ENCODE measurements at regions not wholly inside any gene's neighbourhood (a gene's known extent, or its start where the extent isn't known, plus 50 kb on each side); places are given as distances from the start of the nearest gene placed in this dataset.

DNA sequence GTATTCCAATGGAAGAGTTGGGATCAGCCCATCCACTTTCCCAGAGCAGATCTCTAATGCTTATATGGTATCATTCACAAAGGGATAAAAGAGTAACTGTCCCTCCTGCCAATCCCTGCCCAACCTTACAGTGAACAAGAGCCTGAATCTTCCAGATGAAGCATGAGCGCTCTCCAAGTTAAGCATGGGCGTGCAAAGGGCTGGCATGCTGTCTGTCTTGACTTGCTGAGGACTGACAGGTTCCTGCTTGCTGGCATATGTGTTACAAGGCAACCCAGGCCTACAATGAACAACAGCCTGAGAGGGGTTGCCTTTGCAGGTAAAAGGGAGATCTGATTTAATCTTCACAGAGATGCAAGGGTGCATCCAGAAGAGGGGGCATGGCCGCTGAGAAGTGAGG lies 155.6 kb upstream of the SOD1 start:
- H3K36me3 ChIP-seq, result no peaks in the 10 kb centered on the region
- no peak overlapping the region for H3K4me3 ChIP-seq (ENCODE audit: low read depth, low read length)
- DNase-seq, result no peak
- TF ChIP-seq, protein P1, sequence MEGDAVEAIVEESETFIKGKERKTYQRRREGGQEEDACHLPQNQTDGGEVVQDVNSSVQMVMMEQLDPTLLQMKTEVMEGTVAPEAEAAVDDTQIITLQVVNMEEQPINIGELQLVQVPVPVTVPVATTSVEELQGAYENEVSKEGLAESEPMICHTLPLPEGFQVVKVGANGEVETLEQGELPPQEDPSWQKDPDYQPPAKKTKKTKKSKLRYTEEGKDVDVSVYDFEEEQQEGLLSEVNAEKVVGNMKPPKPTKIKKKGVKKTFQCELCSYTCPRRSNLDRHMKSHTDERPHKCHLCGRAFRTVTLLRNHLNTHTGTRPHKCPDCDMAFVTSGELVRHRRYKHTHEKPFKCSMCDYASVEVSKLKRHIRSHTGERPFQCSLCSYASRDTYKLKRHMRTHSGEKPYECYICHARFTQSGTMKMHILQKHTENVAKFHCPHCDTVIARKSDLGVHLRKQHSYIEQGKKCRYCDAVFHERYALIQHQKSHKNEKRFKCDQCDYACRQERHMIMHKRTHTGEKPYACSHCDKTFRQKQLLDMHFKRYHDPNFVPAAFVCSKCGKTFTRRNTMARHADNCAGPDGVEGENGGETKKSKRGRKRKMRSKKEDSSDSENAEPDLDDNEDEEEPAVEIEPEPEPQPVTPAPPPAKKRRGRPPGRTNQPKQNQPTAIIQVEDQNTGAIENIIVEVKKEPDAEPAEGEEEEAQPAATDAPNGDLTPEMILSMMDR (IDR thresholded peaks at IDR 0.05; ENCODE audit: low read depth, low read length), result no peak
- H3K27me3 ChIP-seq, result no peaks in the 10 kb centered on the region
- H3K9me3 ChIP-seq, result no peaks in the 10 kb centered on the region
- no peaks in the 10 kb centered on the region for H3K4me1 ChIP-seq

DNA sequence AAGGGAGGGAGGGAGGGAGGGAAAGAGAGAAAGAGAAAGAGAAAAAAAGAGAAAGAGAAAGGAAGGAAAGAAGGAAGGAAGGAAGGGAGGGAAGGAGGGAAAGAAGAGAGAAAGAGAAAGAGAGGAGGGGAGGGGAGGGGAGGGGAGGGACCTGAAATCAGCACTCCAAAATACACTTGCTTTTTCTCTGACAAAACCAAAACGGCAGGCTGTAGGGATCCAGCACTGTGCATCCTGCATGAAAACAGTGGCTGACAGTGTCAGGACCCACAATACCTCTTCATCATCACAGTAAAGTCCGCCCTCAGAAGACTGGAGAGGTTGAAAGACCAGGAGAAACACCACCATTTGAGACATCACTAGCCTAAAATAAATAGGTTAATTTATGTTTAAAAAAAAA lies 156.0 kb upstream of the SOD1 start:
- H3K4me1 ChIP-seq, result no peaks in the 10 kb centered on the region
- no peak for DNase-seq
- no peaks in the 10 kb centered on the region for H3K36me3 ChIP-seq
- TF ChIP-seq, protein P1 (IDR thresholded peaks at IDR 0.05; ENCODE audit: low read depth, low read length), result no peak
- H3K4me3 ChIP-seq (ENCODE audit: low read depth, low read length), result no peak overlapping the region
- no peaks in the 10 kb centered on the region for H3K27me3 ChIP-seq
- no peaks in the 10 kb centered on the region for H3K9me3 ChIP-seq

DNA sequence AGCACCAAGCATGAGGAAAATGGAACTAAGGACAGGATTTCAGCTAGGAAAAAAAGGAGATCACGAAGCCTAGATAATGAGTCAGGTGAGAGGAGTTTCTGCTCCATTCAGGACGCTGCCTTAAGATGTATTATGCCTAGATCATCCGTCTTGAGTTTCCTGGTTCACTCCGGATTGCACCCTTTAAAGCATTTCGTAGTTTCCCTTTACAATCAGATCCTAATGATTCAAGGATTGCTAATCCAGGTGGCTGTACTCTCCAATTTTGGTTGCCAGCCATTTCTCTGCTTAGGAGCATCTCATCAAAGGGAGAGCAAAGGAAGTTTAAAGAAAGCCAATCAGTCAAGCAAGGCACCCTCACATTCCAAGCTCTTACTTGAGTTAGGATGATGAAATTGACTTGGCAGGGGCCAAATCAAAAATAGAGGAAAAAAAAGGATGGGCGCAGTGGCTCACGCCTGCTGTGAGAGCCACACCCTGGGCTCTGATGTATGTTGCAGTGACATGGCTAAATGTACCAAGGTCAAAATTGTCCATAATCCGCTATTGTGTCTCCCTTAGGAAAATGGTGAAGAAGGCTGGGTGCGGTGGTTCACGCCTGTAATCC lies 156.9 kb upstream of the SOD1 start:
- no peaks in the 10 kb centered on the region for H3K36me3 ChIP-seq
- no peaks in the 10 kb centered on the region for H3K4me1 ChIP-seq
- H3K4me3 ChIP-seq (ENCODE audit: low read depth, low read length), result no peak overlapping the region
- H3K9me3 ChIP-seq, result no peaks in the 10 kb centered on the region
- TF ChIP-seq, protein P1 (IDR thresholded peaks at IDR 0.05; ENCODE audit: low read depth, low read length), result no peak
- H3K27me3 ChIP-seq, result no peaks in the 10 kb centered on the region
- no peak for DNase-seq

DNA sequence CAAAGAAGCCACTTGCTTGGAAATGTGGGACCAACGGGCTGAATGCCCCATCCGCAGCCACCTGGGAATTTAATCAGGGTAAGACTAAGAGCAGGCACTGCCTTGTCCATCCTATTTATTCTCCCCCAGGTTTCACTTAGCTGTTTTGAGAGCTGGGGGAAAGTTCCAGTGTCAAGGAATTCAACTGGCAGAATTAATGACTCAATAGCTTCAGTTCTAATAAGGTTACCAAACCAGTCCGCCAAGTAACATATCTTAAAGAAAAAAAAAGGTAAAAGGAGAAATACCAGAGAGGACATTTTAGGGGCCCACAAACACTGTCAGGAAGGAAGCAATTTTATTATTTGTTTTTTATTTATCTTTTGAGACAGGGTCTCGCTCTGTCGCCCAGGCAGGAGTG lies 157.6 kb upstream of the SOD1 start:
- no peak for DNase-seq
- H3K4me3 ChIP-seq (ENCODE audit: low read depth, low read length), result no peak overlapping the region
- H3K36me3 ChIP-seq, result no peaks in the 10 kb centered on the region
- no peaks in the 10 kb centered on the region for H3K27me3 ChIP-seq
- H3K9me3 ChIP-seq, result no peaks in the 10 kb centered on the region
- TF ChIP-seq, protein P1 (IDR thresholded peaks at IDR 0.05; ENCODE audit: low read depth, low read length), result no peak
- no peaks in the 10 kb centered on the region for H3K4me1 ChIP-seq

DNA sequence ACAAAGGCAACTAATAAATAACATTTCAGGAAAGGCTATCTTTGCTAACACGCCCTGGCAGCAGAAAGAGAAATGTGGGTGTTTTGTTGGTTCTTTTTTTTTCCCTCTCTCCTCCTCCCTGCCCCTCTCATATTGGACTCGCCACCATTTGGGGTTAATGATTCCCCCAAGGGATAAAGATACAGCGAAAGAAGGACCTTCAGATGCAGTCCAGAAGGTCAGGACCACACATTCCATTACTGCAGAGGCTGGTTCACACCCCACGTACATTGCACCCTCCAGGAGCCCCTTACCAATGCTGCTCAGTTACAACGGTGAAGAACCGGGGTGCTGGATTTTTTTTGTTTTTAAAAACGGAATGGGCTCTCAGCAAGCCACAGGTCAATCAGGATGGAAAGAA lies 156.9 kb upstream of the TIAM1 start:
- no peak for DNase-seq
- no peak overlapping the region for H3K4me3 ChIP-seq (ENCODE audit: low read depth, low read length)
- no peaks in the 10 kb centered on the region for H3K27me3 ChIP-seq
- no peaks in the 10 kb centered on the region for H3K9me3 ChIP-seq
- H3K36me3 ChIP-seq, result no peaks in the 10 kb centered on the region
- TF ChIP-seq, protein P1 (IDR thresholded peaks at IDR 0.05; ENCODE audit: low read depth, low read length), result no peak
- no peaks in the 10 kb centered on the region for H3K4me1 ChIP-seq

DNA sequence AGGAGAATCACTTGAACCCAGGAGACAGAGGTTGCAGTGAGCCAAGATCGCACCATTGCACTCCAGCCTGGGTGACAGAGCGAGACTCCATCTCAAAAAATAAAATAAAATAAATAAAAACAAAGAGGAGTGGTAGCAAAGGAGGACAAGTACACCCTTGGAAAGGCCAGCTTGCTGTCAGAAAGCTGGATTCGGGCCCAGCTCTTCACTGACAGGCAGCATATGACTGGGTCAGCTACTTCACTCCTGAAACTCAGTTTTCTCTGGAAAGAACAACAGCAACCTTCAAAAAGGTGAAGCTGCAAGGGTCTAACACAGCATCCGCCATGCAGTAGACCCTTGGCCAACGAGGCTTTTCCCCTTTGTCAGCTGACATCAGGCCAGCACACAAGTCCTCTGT lies 156.0 kb upstream of the TIAM1 start:
- H3K27me3 ChIP-seq, result no peaks in the 10 kb centered on the region
- TF ChIP-seq, protein P1 (IDR thresholded peaks at IDR 0.05; ENCODE audit: low read depth, low read length), result no peak
- H3K9me3 ChIP-seq, result no peaks in the 10 kb centered on the region
- no peaks in the 10 kb centered on the region for H3K4me1 ChIP-seq
- no peaks in the 10 kb centered on the region for H3K36me3 ChIP-seq
- DNase-seq, result no peak
- no peak overlapping the region for H3K4me3 ChIP-seq (ENCODE audit: low read depth, low read length)
